ENCODE measurements at regions not wholly inside any gene's neighbourhood (a gene's known extent, or its start where the extent isn't known, plus 50 kb on each side); places are given as distances from the start of the nearest gene placed in this dataset.

DNA sequence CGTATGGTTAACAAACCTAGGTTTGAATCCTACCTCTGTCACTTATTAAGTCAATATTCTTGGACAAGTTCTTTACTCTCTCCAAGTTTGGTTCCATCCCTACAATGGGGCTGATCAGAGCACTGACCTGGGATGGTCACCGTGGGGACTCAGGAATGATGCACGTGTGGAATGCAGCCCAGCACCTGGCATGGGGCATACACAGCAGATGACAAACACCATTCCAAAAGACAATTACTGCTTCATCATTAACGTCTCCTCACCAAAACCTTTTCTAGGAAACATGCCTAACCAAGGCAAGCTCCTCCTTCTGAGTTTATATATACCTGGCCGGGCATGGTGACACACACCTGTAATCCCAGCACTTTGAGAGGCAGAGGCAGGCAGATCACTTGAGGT lies 532.9 kb upstream of the ID2 start:
- no peak for TF ChIP-seq TAF1 (IDR thresholded peaks at IDR 0.05; ENCODE audit: low read depth)
- TF ChIP-seq EP300 (IDR thresholded peaks at IDR 0.05; ENCODE audit: borderline replicate concordance) = no peak
- TF ChIP-seq, protein P1, sequence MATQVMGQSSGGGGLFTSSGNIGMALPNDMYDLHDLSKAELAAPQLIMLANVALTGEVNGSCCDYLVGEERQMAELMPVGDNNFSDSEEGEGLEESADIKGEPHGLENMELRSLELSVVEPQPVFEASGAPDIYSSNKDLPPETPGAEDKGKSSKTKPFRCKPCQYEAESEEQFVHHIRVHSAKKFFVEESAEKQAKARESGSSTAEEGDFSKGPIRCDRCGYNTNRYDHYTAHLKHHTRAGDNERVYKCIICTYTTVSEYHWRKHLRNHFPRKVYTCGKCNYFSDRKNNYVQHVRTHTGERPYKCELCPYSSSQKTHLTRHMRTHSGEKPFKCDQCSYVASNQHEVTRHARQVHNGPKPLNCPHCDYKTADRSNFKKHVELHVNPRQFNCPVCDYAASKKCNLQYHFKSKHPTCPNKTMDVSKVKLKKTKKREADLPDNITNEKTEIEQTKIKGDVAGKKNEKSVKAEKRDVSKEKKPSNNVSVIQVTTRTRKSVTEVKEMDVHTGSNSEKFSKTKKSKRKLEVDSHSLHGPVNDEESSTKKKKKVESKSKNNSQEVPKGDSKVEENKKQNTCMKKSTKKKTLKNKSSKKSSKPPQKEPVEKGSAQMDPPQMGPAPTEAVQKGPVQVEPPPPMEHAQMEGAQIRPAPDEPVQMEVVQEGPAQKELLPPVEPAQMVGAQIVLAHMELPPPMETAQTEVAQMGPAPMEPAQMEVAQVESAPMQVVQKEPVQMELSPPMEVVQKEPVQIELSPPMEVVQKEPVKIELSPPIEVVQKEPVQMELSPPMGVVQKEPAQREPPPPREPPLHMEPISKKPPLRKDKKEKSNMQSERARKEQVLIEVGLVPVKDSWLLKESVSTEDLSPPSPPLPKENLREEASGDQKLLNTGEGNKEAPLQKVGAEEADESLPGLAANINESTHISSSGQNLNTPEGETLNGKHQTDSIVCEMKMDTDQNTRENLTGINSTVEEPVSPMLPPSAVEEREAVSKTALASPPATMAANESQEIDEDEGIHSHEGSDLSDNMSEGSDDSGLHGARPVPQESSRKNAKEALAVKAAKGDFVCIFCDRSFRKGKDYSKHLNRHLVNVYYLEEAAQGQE (IDR thresholded peaks at IDR 0.05; ENCODE audit: low read depth) = no peak
- TF ChIP-seq TEAD4 (IDR thresholded peaks at IDR 0.05) = no peak
- no peak for TF ChIP-seq YY1 (IDR thresholded peaks at IDR 0.05; ENCODE audit: low read depth)
- no peak for TF ChIP-seq FOXM1 (IDR thresholded peaks at IDR 0.05; ENCODE audit: borderline replicate concordance, low read depth)
- no peak for TF ChIP-seq CEBPB (IDR thresholded peaks at IDR 0.05)
- TF ChIP-seq CREB1 (IDR thresholded peaks at IDR 0.05; ENCODE audit: low read depth) = no peak
- no peak for TF ChIP-seq EGR1 (IDR thresholded peaks at IDR 0.05)
- no peak for TF ChIP-seq TCF12 (IDR thresholded peaks at IDR 0.05; ENCODE audit: low read depth)
- TF ChIP-seq RAD21 (IDR thresholded peaks at IDR 0.05; ENCODE audit: low read depth) = no peak
- TF ChIP-seq, protein P2, sequence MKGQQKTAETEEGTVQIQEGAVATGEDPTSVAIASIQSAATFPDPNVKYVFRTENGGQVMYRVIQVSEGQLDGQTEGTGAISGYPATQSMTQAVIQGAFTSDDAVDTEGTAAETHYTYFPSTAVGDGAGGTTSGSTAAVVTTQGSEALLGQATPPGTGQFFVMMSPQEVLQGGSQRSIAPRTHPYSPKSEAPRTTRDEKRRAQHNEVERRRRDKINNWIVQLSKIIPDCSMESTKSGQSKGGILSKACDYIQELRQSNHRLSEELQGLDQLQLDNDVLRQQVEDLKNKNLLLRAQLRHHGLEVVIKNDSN (IDR thresholded peaks at IDR 0.05) = no peak
- TF ChIP-seq, protein P3, sequence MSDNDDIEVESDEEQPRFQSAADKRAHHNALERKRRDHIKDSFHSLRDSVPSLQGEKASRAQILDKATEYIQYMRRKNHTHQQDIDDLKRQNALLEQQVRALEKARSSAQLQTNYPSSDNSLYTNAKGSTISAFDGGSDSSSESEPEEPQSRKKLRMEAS (IDR thresholded peaks at IDR 0.05) = no peak
